ENCODE measurements at regions not wholly inside any gene's neighbourhood (a gene's known extent, or its start where the extent isn't known, plus 50 kb on each side); places are given as distances from the start of the nearest gene placed in this dataset.

GRCh38 chr2:200013906-200014305 lies 58.5 kb downstream of the MAIP1 start:
- DNase-seq (ENCODE audit: low spot score): no peak

GRCh38 chr2:200021449-200022114 lies 66.2 kb downstream of the MAIP1 start:
- no peak for DNase-seq (ENCODE audit: low spot score)

- no peak for DNase-seq (ENCODE audit: low spot score)
Measured at GRCh38 chr2:200022511-200022910, 67.1 kb downstream of the MAIP1 start.

GRCh38 chr2:200023570-200023969 lies 68.2 kb downstream of the MAIP1 start:
- DNase-seq (ENCODE audit: low spot score): no peak

GRCh38 chr2:200025717-200026116 lies 70.3 kb downstream of the MAIP1 start:
- no peak for DNase-seq (ENCODE audit: low spot score)

- no peak for DNase-seq (ENCODE audit: low spot score)
Measured at GRCh38 chr2:200026332-200027230, 71.2 kb downstream of the MAIP1 start.

GRCh38 chr2:200028998-200029397 lies 73.6 kb downstream of the MAIP1 start:
- DNase-seq (ENCODE audit: low spot score): no peak

- no peak for DNase-seq (ENCODE audit: low spot score)
Measured at GRCh38 chr2:200032895-200033294, 77.5 kb downstream of the MAIP1 start.

GRCh38 chr2:200033929-200034328 lies 78.5 kb downstream of the MAIP1 start:
- no peak for DNase-seq (ENCODE audit: low spot score)

GRCh38 chr2:200034816-200035215 lies 79.4 kb downstream of the MAIP1 start:
- no peak for DNase-seq (ENCODE audit: low spot score)

- no peak for DNase-seq (ENCODE audit: low spot score)
Measured at GRCh38 chr2:200039724-200040650, 84.6 kb downstream of the MAIP1 start.

- DNase-seq (ENCODE audit: low spot score): no peak
Measured at GRCh38 chr2:200040831-200041230, 85.4 kb downstream of the MAIP1 start.

- no peak for DNase-seq (ENCODE audit: low spot score)
Measured at GRCh38 chr2:200041639-200042038, 86.3 kb downstream of the MAIP1 start.

GRCh38 chr2:200042102-200042735 lies 86.8 kb downstream of the MAIP1 start:
- DNase-seq (ENCODE audit: low spot score): no peak

GRCh38 chr2:200042944-200043343 lies 87.6 kb downstream of the MAIP1 start:
- DNase-seq (ENCODE audit: low spot score): no peak

- no peak for DNase-seq (ENCODE audit: low spot score)
Measured at GRCh38 chr2:200044453-200044852, 89.1 kb downstream of the MAIP1 start.

- no peak for DNase-seq (ENCODE audit: low spot score)
Measured at GRCh38 chr2:200048421-200048820, 93.0 kb downstream of the MAIP1 start.

- no peak for DNase-seq (ENCODE audit: low spot score)
Measured at GRCh38 chr2:200049086-200049485, 93.7 kb downstream of the MAIP1 start.

- no peak for DNase-seq (ENCODE audit: low spot score)
Measured at GRCh38 chr2:200050921-200051610, 95.7 kb downstream of the MAIP1 start.

- DNase-seq (ENCODE audit: low spot score): no peak
Measured at GRCh38 chr2:200051611-200051945, 96.2 kb downstream of the MAIP1 start.

GRCh38 chr2:200052627-200053026 lies 97.2 kb downstream of the MAIP1 start:
- DNase-seq (ENCODE audit: low spot score): no peak
